Caco-2 (cell line): ENCODE measurements at regions not wholly inside any gene's neighbourhood (a gene's known extent, or its start where the extent isn't known, plus 50 kb on each side); places are given as distances from the start of the nearest gene placed in this dataset.

Experiments used
- BruUV-seq: library from RNA; stranded (reverse); fragments of 400-500 nt; replicated peaks from 2 replicates; lab custom pipeline; 2021; lab: Mats Ljungman, UMichigan
- CTCF ChIA-PET: fragments of 300-600 bp; sonication (Branson Sonifier 250); formaldehyde crosslinking; loops from one replicate; lab custom pipeline; 2022; ENCODE audit warnings: antibody characterized with exemption; lab: Charles Lee
- POLR2A ChIA-PET: fragments of 300-600 bp; sonication (Branson Sonifier 250); formaldehyde crosslinking; loops from one replicate; lab custom pipeline; 2022; ENCODE audit warnings: antibody characterized with exemption; lab: Charles Lee
- DNase-seq, 2 experiments: peaks; one replicate each; pipeline versions ENCODE4 v3.0.0 to v3.0.0-alpha.2; 2020 to 2022
- H3K27me3 ChIP-seq: replicated peaks from 2 replicates; pipeline ENCODE4 v1.6.0; 2011; ENCODE audit warnings: low read length; ENCODE audit not compliant: control insufficient read depth, insufficient read depth
- H3K36me3 ChIP-seq: 2 replicates; pipeline ENCODE4 v1.5.1; 2011; ENCODE audit warnings: low read length; ENCODE audit not compliant: control insufficient read depth, insufficient read depth
- H3K4me1 ChIP-seq: fragments of 250-450 bp; sonication (Bioruptor Pico); 2 replicates; pipeline ENCODE4 v1.5.1; 2020; ENCODE audit warnings: mild to moderate bottlenecking
- H3K4me3 ChIP-seq: 2 replicates; pipeline ENCODE4 v1.5.1; 2011; ENCODE audit warnings: low read depth, mild to moderate bottlenecking, control low read depth, low read length
- H3K9me3 ChIP-seq: fragments of 250-450 bp; sonication (Bioruptor Pico); 2 replicates; pipeline ENCODE4 v1.5.1; 2020; ENCODE audit warnings: mild to moderate bottlenecking, moderate library complexity
- H3K27ac Mint-ChIP-seq: one replicate; pipeline ENCODE4 v1.8.0; 2022; ENCODE audit warnings: mixed read lengths; ENCODE audit not compliant: unreplicated experiment
- H3K27me3 Mint-ChIP-seq: one replicate; pipeline ENCODE4 v1.8.0; 2022; ENCODE audit warnings: mixed read lengths; ENCODE audit not compliant: insufficient read depth, unreplicated experiment
- H3K36me3 Mint-ChIP-seq: one replicate; pipeline ENCODE4 v1.8.0; 2022; ENCODE audit warnings: mild to moderate bottlenecking, mixed read lengths; ENCODE audit not compliant: insufficient read depth, unreplicated experiment
- H3K4me1 Mint-ChIP-seq: one replicate; pipeline ENCODE4 v1.8.0; 2022; ENCODE audit warnings: low read depth, mixed read lengths; ENCODE audit not compliant: unreplicated experiment
- H3K4me3 Mint-ChIP-seq: one replicate; pipeline ENCODE4 v1.8.0; 2022; ENCODE audit warnings: mild to moderate bottlenecking, moderate library complexity, mixed read lengths; ENCODE audit not compliant: unreplicated experiment
- H3K9me3 Mint-ChIP-seq: one replicate; pipeline ENCODE4 v1.8.0; 2022; ENCODE audit warnings: mixed read lengths; ENCODE audit not compliant: unreplicated experiment
- CTCF ChIP-seq, 2 experiments: fragments of 200-600 bp in 1 of 2; IDR thresholded peaks; 1 replicate in 1 of 2; 2 replicates in 1 of 2; pipeline versions ENCODE4 v1.5.1 to v1.8.0; 2011 to 2022; ENCODE audit warnings: antibody characterized with exemption in 1 of 2, control low read depth in 1 of 2, inconsistent platforms in 1 of 2, low read depth in 1 of 2, low read length in 1 of 2, mild to moderate bottlenecking in 1 of 2, moderate library complexity in 1 of 2; ENCODE audit not compliant: insufficient read depth in 1 of 2, severe bottlenecking in 1 of 2, unreplicated experiment in 1 of 2
- intact Hi-C: fragments of 100-400 bp; cut with micrococcal nuclease; formaldehyde crosslinking; loops from one replicate; pipeline ENCODE4 v1.10.0; 2022; ENCODE audit not compliant: unreplicated experiment

- Mint-ChIP-seq H3K27me3 (no peaks in the 10 kb centered on the region), H3K4me1 (no peaks in the 10 kb centered on the region), H3K9me3 (no peaks in the 10 kb centered on the region), H3K4me3 (no peak overlapping the region), H3K27ac (no peak overlapping the region), H3K36me3 (no peaks in the 10 kb centered on the region)
- ChIA-PET POLR2A (no interaction called here), CTCF (no interaction called here)
- no peaks in the 10 kb centered on the region for H3K27me3 ChIP-seq
- no TSS peak for BruUV-seq
- no peak for TF ChIP-seq CTCF (IDR thresholded peaks at IDR 0.05; ENCODE audit: insufficient read depth in 1 of 2, low read depth in 1 of 2, low read length in 1 of 2, severe bottlenecking in 1 of 2, unreplicated experiment in 1 of 2)
- no peak overlapping the region for H3K4me3 ChIP-seq
- no peaks in the 10 kb centered on the region for H3K36me3 ChIP-seq
- H3K9me3 ChIP-seq, result no peaks in the 10 kb centered on the region
- intact Hi-C loops, result no loop called here
- DNase-seq, result no peak
- H3K4me1 ChIP-seq, result no peaks in the 10 kb centered on the region
Measured at GRCh38 chrX:74065831-74066390, 213.4 kb upstream of the XIST start.

GRCh38 chrX:74063426-74064155 lies 211.1 kb upstream of the XIST start:
- no peak for DNase-seq
- Histone ChIP-seq H3K9me3 (no peaks in the 10 kb centered on the region), H3K27me3 (no peaks in the 10 kb centered on the region), H3K36me3 (no peaks in the 10 kb centered on the region), H3K4me3 (no peak overlapping the region), H3K4me1 (no peaks in the 10 kb centered on the region)
- CTCF ChIA-PET, result no interaction called here
- Mint-ChIP-seq H3K4me3 (no peak overlapping the region), H3K4me1 (no peaks in the 10 kb centered on the region), H3K36me3 (no peaks in the 10 kb centered on the region), H3K27me3 (no peaks in the 10 kb centered on the region), H3K9me3 (no peaks in the 10 kb centered on the region), H3K27ac (no peak overlapping the region)
- intact Hi-C loops, result no loop called here
- POLR2A ChIA-PET, result no interaction called here
- no peak for TF ChIP-seq CTCF (IDR thresholded peaks at IDR 0.05; ENCODE audit: insufficient read depth in 1 of 2, low read depth in 1 of 2, low read length in 1 of 2, severe bottlenecking in 1 of 2, unreplicated experiment in 1 of 2)
- BruUV-seq, result no TSS peak

GRCh38 chrX:74061879-74062278 lies 209.4 kb upstream of the XIST start:
- Histone ChIP-seq H3K4me3 (no peak overlapping the region), H3K4me1 (no peaks in the 10 kb centered on the region), H3K9me3 (no peaks in the 10 kb centered on the region), H3K27me3 (no peaks in the 10 kb centered on the region), H3K36me3 (no peaks in the 10 kb centered on the region)
- Mint-ChIP-seq H3K27ac (no peak overlapping the region), H3K9me3 (no peaks in the 10 kb centered on the region), H3K4me1 (no peaks in the 10 kb centered on the region), H3K4me3 (no peak overlapping the region), H3K36me3 (no peaks in the 10 kb centered on the region), H3K27me3 (no peaks in the 10 kb centered on the region)
- ChIA-PET POLR2A (no interaction called here), CTCF (no interaction called here)
- no peak for TF ChIP-seq CTCF (IDR thresholded peaks at IDR 0.05; ENCODE audit: insufficient read depth in 1 of 2, low read depth in 1 of 2, low read length in 1 of 2, severe bottlenecking in 1 of 2, unreplicated experiment in 1 of 2)
- DNase-seq, result no peak
- BruUV-seq, result no TSS peak
- intact Hi-C loops, result no loop called here
